IMR-90 (cell line): ENCODE measurements at regions not wholly inside any gene's neighbourhood (a gene's known extent, or its start where the extent isn't known, plus 50 kb on each side); places are given as distances from the start of the nearest gene placed in this dataset.

Source experiments
- ATAC-seq: fragments of 200-7000 bp; cut with Tn5 transposase; 2 replicates; pipeline ENCODE4 v1.9.1; 2020; ENCODE audit warnings: low read depth, mild to moderate bottlenecking, moderate library complexity
- BruUV-seq: library from RNA; stranded (reverse); fragments of 400-500 nt; replicated peaks from 2 replicates; lab custom pipeline; 2021; lab: Mats Ljungman, UMichigan
- CTCF ChIA-PET: fragments of 300-600 bp; formaldehyde crosslinking; extraction: SDS; loops from one replicate; lab custom pipeline; 2021; ENCODE audit warnings: antibody characterized with exemption; lab: Yijun Ruan, JAX
- POLR2A ChIA-PET: fragments of 300-600 bp; sonication (Branson Sonifier 250); formaldehyde crosslinking; loops from one replicate; lab custom pipeline; 2022; ENCODE audit warnings: antibody characterized with exemption; ENCODE audit not compliant: unreplicated experiment; lab: Charles Lee
- DNase-seq: peaks from one replicate; pipeline ENCODE4 v3.0.0; 2013
- H2AFZ ChIP-seq: replicated peaks from 2 replicates; pipeline ENCODE3; 2013; ENCODE audit warnings: low read length, mild to moderate bottlenecking; ENCODE audit not compliant: poor library complexity
- H2AK5ac ChIP-seq: 2 replicates; pipeline ENCODE4 v1.6.1; 2013; ENCODE audit warnings: low read depth, low read length, inconsistent platforms
- H2AK9ac ChIP-seq: replicated peaks from 2 replicates; pipeline ENCODE3; 2013; ENCODE audit warnings: mild to moderate bottlenecking, low read depth, low read length, moderate library complexity; ENCODE audit not compliant: poor library complexity
- H2BK120ac ChIP-seq: 2 replicates; pipeline ENCODE4 v1.6.1; 2013; ENCODE audit warnings: low read depth, low read length, inconsistent platforms
- H2BK15ac ChIP-seq: 3 replicates; pipeline ENCODE4 v1.6.1; 2013; ENCODE audit warnings: low read depth, low read length, inconsistent platforms
- H2BK20ac ChIP-seq: 2 replicates; pipeline ENCODE4 v1.6.1; 2013; ENCODE audit warnings: low read depth, mild to moderate bottlenecking, inconsistent platforms, low read length, moderate library complexity
- H2BK5ac ChIP-seq: 2 replicates; pipeline ENCODE4 v1.6.1; 2013; ENCODE audit warnings: mild to moderate bottlenecking, low read depth, low read length, inconsistent platforms; ENCODE audit not compliant: poor library complexity, severe bottlenecking
- H3K14ac ChIP-seq: replicated peaks from 2 replicates; pipeline ENCODE4 v1.6.1; 2013; ENCODE audit warnings: low read depth, low read length, inconsistent platforms
- H3K18ac ChIP-seq: 2 replicates; pipeline ENCODE4 v1.6.1; 2013; ENCODE audit warnings: low read depth, low read length, control low read depth
- H3K23ac ChIP-seq: 2 replicates; pipeline ENCODE4 v1.6.1; 2013; ENCODE audit warnings: low read depth, low read length, inconsistent platforms
- H3K27ac ChIP-seq: 2 replicates; pipeline ENCODE4 v1.5.1; 2013; ENCODE audit warnings: mild to moderate bottlenecking, control low read depth, low read length; ENCODE audit not compliant: insufficient read depth
- H3K27me3 ChIP-seq: 2 replicates; pipeline ENCODE4 v1.6.1; 2013; ENCODE audit warnings: low read length; ENCODE audit not compliant: control insufficient read depth, insufficient read depth
- H3K36me3 ChIP-seq: 2 replicates; pipeline ENCODE4 v1.6.1; 2013; ENCODE audit warnings: low read length, mixed read lengths; ENCODE audit not compliant: control insufficient read depth, insufficient read depth
- H3K4ac ChIP-seq: 2 replicates; pipeline ENCODE4 v1.6.1; 2013; ENCODE audit warnings: low read depth, low read length, inconsistent platforms
- H3K4me1 ChIP-seq: 2 replicates; pipeline ENCODE4 v1.6.1; 2013; ENCODE audit warnings: low read length, mixed read lengths; ENCODE audit not compliant: control insufficient read depth, insufficient read depth
- H3K4me2 ChIP-seq: 2 replicates; pipeline ENCODE4 v1.6.1; 2013; ENCODE audit warnings: low read depth, mild to moderate bottlenecking, control low read depth, low read length, moderate library complexity
- H3K4me3 ChIP-seq: 2 replicates; pipeline ENCODE4 v1.5.1; 2013; ENCODE audit warnings: low read depth, mild to moderate bottlenecking, control low read depth, low read length, moderate library complexity; ENCODE audit not compliant: insufficient read depth
- H3K56ac ChIP-seq: 2 replicates; pipeline ENCODE4 v1.6.1; 2013; ENCODE audit warnings: low read length, inconsistent platforms; ENCODE audit not compliant: insufficient read depth; ENCODE audit errors: extremely low read depth
- H3K79me1 ChIP-seq, 2 experiments: 2 replicates each; pipeline ENCODE4 v1.6.1; 2013; ENCODE audit warnings: low read length in 2 of 2, inconsistent platforms in 1 of 2, low read depth in 1 of 2
- H3K9ac ChIP-seq: 2 replicates; pipeline ENCODE4 v1.6.1; 2013; ENCODE audit warnings: low read depth, low read length, control low read depth
- H3K9me1 ChIP-seq: 2 replicates; pipeline ENCODE4 v1.6.1; 2013; ENCODE audit warnings: low read length, inconsistent platforms; ENCODE audit not compliant: insufficient read depth
- H3K9me3 ChIP-seq: 2 replicates; pipeline ENCODE4 v1.6.1; 2013; ENCODE audit warnings: low read length; ENCODE audit not compliant: control insufficient read depth, insufficient read depth
- H4K20me1 ChIP-seq: 2 replicates; pipeline ENCODE4 v1.6.1; 2013; ENCODE audit warnings: low read length, inconsistent platforms; ENCODE audit not compliant: insufficient read depth
- H4K5ac ChIP-seq: 2 replicates; pipeline ENCODE4 v1.6.1; 2013; ENCODE audit warnings: mild to moderate bottlenecking, low read depth, low read length, control low read depth
- H4K8ac ChIP-seq, 2 experiments: 2 replicates each; pipeline ENCODE4 v1.6.1; 2013; ENCODE audit warnings: low read depth in 2 of 2, low read length in 2 of 2, control low read depth in 1 of 2, inconsistent platforms in 1 of 2
- H4K91ac ChIP-seq: 2 replicates; pipeline ENCODE4 v1.6.1; 2013; ENCODE audit warnings: low read depth, low read length, inconsistent platforms; ENCODE audit not compliant: insufficient read depth
- BHLHE40 ChIP-seq: fragments of 150-350 bp; IDR thresholded peaks from 2 replicates; pipeline ENCODE4 v1.6.1; 2016; ENCODE audit warnings: mild to moderate bottlenecking, low read depth, low read length
- CEBPB ChIP-seq: IDR thresholded peaks from 2 replicates; pipeline ENCODE4 v1.6.1; 2012; ENCODE audit warnings: low read depth, low read length, improper control_type of control experiment
- CHD1 ChIP-seq: IDR thresholded peaks from 2 replicates; pipeline ENCODE4 v1.6.1; 2012; ENCODE audit warnings: low read depth, low read length, improper control_type of control experiment
- CTCF ChIP-seq: conservative IDR thresholded peaks from 2 replicates; pipeline ENCODE4 v1.5.1; 2012; ENCODE audit warnings: mild to moderate bottlenecking, low read depth, low read length, improper control_type of control experiment
- ELK1 ChIP-seq: fragments of 150-350 bp; IDR thresholded peaks from 2 replicates; pipeline ENCODE4 v1.6.1; 2016; ENCODE audit warnings: low read depth, mild to moderate bottlenecking, low read length, moderate library complexity, borderline replicate concordance
- FOS ChIP-seq: fragments of 150-350 bp; IDR thresholded peaks from 2 replicates; pipeline ENCODE4 v1.6.1; 2016; ENCODE audit warnings: low read depth, low read length
- MAFK ChIP-seq: IDR thresholded peaks from 2 replicates; pipeline ENCODE4 v1.6.1; 2012; ENCODE audit warnings: low read depth, low read length, improper control_type of control experiment
- MAZ ChIP-seq: IDR thresholded peaks from 2 replicates; pipeline ENCODE4 v1.6.1; 2012; ENCODE audit warnings: low read depth, mild to moderate bottlenecking, low read length, improper control_type of control experiment, moderate library complexity, borderline replicate concordance
- MXI1 ChIP-seq: IDR thresholded peaks from 2 replicates; pipeline ENCODE4 v1.6.1; 2012; ENCODE audit warnings: low read depth, mild to moderate bottlenecking, low read length, moderate library complexity, borderline replicate concordance
- NFE2L2 ChIP-seq: fragments of 150-350 bp; IDR thresholded peaks from 2 replicates; pipeline ENCODE4 v1.6.1; 2016; ENCODE audit warnings: low read depth, mild to moderate bottlenecking, low read length
- POLR2A ChIP-seq: IDR thresholded peaks from 2 replicates; pipeline ENCODE4 v1.6.1; 2012; ENCODE audit warnings: mild to moderate bottlenecking, low read depth, low read length
- RAD21 ChIP-seq: IDR thresholded peaks from 2 replicates; pipeline ENCODE4 v1.6.1; 2012; ENCODE audit warnings: low read length, improper control_type of control experiment
- RCOR1 ChIP-seq: IDR thresholded peaks from 2 replicates; pipeline ENCODE4 v1.6.1; 2012; ENCODE audit warnings: mild to moderate bottlenecking, low read length, improper control_type of control experiment; ENCODE audit not compliant: insufficient replicate concordance
- RFX5 ChIP-seq: IDR thresholded peaks from 2 replicates; pipeline ENCODE4 v1.8.0; 2012; ENCODE audit warnings: low read depth, mild to moderate bottlenecking, low read length, moderate library complexity
- SMC3 ChIP-seq: fragments of 150-350 bp; IDR thresholded peaks from 2 replicates; pipeline ENCODE4 v1.6.1; 2016; ENCODE audit warnings: low read depth, mild to moderate bottlenecking, antibody characterized with exemption, low read length, moderate library complexity
- USF2 ChIP-seq: fragments of 150-350 bp; IDR thresholded peaks from 2 replicates; pipeline ENCODE4 v1.6.1; 2017; ENCODE audit warnings: mild to moderate bottlenecking, antibody characterized with exemption, low read length, low read depth
- WGBS, 2 experiments: methylation state at CpG; one replicate each; pipeline versions ENCODE4 v1.1.5 to v1.1.7; 2013; ENCODE audit warnings: missing lambda C conversion rate in 2 of 2; ENCODE audit not compliant: insufficient read length in 1 of 2; ENCODE audit errors: extremely low coverage in 2 of 2; 5-methylcytosine and 5-hydroxymethylcytosine counted together
- dilution Hi-C: fragments of 300-500 bp; cut with HindIII; formaldehyde crosslinking; loops from one replicate; pipeline ENCODE4 v1.14.3; 2018; ENCODE audit warnings: low sequenced_read_pairs; ENCODE audit not compliant: unreplicated experiment
- in situ Hi-C: fragments of 300-500 bp; cut with MboI; formaldehyde crosslinking; loops from 3 replicates; pipeline ENCODE4 v1.14.3; 2019; ENCODE audit warnings: low sequenced_read_pairs, inconsistent platforms, mixed read lengths
- intact Hi-C: fragments of 100-400 bp; cut with micrococcal nuclease; formaldehyde crosslinking; loops from 2 replicates; pipeline ENCODE4 v1.10.0; 2022

- in situ Hi-C loops = no loop called here
- Histone ChIP-seq H4K20me1 (no peaks in the 10 kb centered on the region), H2BK5ac (no peak overlapping the region), H2BK20ac (no peak overlapping the region; the same call in 1 of the 2 replicates), H3K36me3 (no peaks in the 10 kb centered on the region), H3K9me1 (no peaks in the 10 kb centered on the region), H3K4me1 (peaks cover 4% of the 10 kb centered on the region; the same call in 1 of the 2 replicates), H3K79me1 (no peaks in the 10 kb centered on the region), H3K4ac (no peak overlapping the region), H2AK9ac (no peak overlapping the region), H4K91ac (no peak overlapping the region), H2BK120ac (no peak overlapping the region), H3K14ac (no peak overlapping the region), H3K18ac (no peak overlapping the region), H3K4me2 (no peak overlapping the region), H3K56ac (no peak overlapping the region), H2AFZ (no peak overlapping the region), H3K9me3 (no peaks in the 10 kb centered on the region), H2AK5ac (no peak overlapping the region), H4K5ac (no peak overlapping the region), H4K8ac (no peak overlapping the region), H3K4me3 (no peak overlapping the region), H2BK15ac (no peak overlapping the region), H3K23ac (no peak overlapping the region), H3K27ac (no peak overlapping the region), H3K27me3 (no peaks in the 10 kb centered on the region), H3K9ac (no peak overlapping the region)
- TF ChIP-seq SMC3 (no peak), MAZ (no peak), CEBPB (no peak), RFX5 (no peak), MAFK (no peak), RCOR1 (no peak), CHD1 (no peak), RAD21 (no peak), CTCF (no peak), MXI1 (no peak), FOS (no peak), BHLHE40 (no peak), NFE2L2 (no peak), ELK1 (no peak), POLR2A (no peak), USF2 (no peak)
- POLR2A ChIA-PET = no interaction called here
- WGBS, 2 experiments = no CpG with 5 or more reads among the region's 3 CpGs
- intact Hi-C loops = no loop called here
- dilution Hi-C loops = no loop called here
- CTCF ChIA-PET = interaction anchor here (0.6 kb wide), 1 partner anchor 565 kb away, joined by 9 read pairs; no protein-coding TSS in a partner anchor
- DNase-seq (no peak), ATAC-seq (no peak)
- BruUV-seq = no TSS peak
Measured at GRCh38 chr9:79008916-79009315, 562.8 kb upstream of the TLE4 start.
